Stimulated activated effector memory CD8-positive, alpha-beta T cell treated with anti-CD3 and anti-CD28 coated beads, Interleukin-12 subunit alpha, Interleukin-12 subunit beta, amount 100 ng/mL, for 72 hours (primary cell): ENCODE measurements at regions not wholly inside any gene's neighbourhood (a gene's known extent, or its start where the extent isn't known, plus 50 kb on each side); places are given as distances from the start of the nearest gene placed in this dataset.

Experiments used
- ATAC-seq: fragments of 150-1000 bp; cut with Tn5 transposase; 2 replicates; pipeline ENCODE4 v1.10.0; 2021
- DNase-seq, 2 donors: peaks; one replicate each; pipeline ENCODE4 v3.0.0; 2021 to 2022; ENCODE audit warnings: low spot score in 2 of 2
- H3K27ac Mint-ChIP-seq: one replicate; pipeline ENCODE4 v1.8.0; 2022; ENCODE audit warnings: mild to moderate bottlenecking, mixed read lengths
- H3K36me3 Mint-ChIP-seq: one replicate; pipeline ENCODE4 v1.8.0; 2022; ENCODE audit warnings: mild to moderate bottlenecking, mixed read lengths
- H3K4me1 Mint-ChIP-seq: one replicate; pipeline ENCODE4 v1.8.0; 2022; ENCODE audit warnings: mixed read lengths
- H3K4me3 Mint-ChIP-seq: one replicate; pipeline ENCODE4 v1.8.0; 2022; ENCODE audit warnings: mild to moderate bottlenecking, mixed read lengths
- H3K9me3 Mint-ChIP-seq: one replicate; pipeline ENCODE4 v1.8.0; 2022; ENCODE audit warnings: mixed read lengths

DNA sequence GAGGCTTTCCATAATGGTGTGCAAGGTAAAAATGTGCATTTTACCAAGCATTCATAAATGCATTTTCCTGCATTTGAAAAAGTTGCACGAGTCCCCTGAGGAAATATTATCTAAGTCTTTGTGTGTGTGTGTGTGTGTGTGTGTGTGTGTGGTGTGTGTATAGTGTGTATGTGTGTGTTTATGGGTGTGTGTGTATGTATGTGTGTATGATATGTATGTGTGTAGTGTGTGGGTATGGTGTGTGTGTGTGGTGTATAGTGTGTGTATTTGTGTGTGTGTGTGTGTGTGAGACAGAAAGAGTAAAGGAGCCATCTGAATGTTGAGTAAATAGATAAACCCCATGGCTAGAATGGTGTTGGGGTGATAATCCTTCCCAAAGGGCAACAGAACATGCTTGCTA, 229.6 kb upstream of the TBC1D5 start:
- DNase-seq (no peak), ATAC-seq (no peak)
- no peaks in the 10 kb centered on the region for H3K4me1 Mint-ChIP-seq
- H3K9me3 Mint-ChIP-seq = no peaks in the 10 kb centered on the region
- no peak overlapping the region for H3K4me3 Mint-ChIP-seq
- H3K36me3 Mint-ChIP-seq = no peaks in the 10 kb centered on the region
- H3K27ac Mint-ChIP-seq = no peak overlapping the region

DNA sequence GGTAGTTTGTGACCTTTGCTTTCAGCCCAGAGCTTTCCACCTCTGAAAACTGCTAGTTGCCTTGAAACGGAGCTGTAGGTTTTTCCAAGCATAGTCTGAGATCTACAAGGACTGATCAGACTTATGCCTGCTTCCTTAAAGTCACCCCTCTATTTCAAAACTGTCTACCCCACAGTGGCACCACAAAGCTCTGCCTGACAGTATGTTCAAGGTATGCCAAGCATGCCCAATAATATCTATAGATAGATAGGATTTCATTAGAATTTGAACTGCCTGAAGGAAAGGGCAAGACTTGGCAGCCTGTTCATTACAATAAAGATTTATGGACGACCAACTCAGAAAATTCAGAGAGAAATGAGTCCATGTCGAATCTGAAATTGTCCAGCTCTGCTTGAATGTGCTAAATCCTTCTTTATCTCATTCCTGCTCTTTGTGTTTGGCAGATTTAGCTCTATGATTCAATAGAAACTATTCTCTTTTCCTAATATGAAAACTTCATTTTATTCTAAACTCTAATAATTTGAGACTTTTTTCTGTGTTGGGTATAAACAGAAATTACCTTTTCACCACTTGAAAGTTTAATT, 227.6 kb upstream of the TBC1D5 start:
- ATAC-seq (no peak), DNase-seq (no peak)
- H3K4me1 Mint-ChIP-seq = no peaks in the 10 kb centered on the region
- H3K4me3 Mint-ChIP-seq = no peak overlapping the region
- H3K9me3 Mint-ChIP-seq = no peaks in the 10 kb centered on the region
- no peak overlapping the region for H3K27ac Mint-ChIP-seq
- H3K36me3 Mint-ChIP-seq = no peaks in the 10 kb centered on the region

DNA sequence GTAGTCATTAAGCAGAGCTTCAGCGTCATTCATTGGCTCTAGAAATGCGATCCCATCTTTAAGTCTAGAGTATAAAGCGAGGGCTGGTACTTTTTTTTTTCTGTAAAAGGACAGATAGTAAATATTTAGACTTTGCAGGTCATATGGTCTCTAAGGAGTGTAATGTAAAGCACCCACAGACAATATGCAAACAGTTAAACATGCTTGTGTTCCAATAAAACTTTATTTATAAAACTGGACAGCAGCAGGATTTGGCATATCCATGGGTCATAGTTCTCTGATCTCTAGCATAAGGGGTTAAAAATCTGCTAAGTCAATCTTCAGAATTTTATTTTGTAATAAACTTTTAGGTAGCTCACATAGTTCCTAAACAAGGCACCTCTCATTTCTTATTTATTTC, 226.8 kb upstream of the TBC1D5 start:
- H3K36me3 Mint-ChIP-seq = no peaks in the 10 kb centered on the region
- H3K27ac Mint-ChIP-seq = no peak overlapping the region
- H3K9me3 Mint-ChIP-seq = no peaks in the 10 kb centered on the region
- no peak overlapping the region for H3K4me3 Mint-ChIP-seq
- no peak for DNase-seq
- H3K4me1 Mint-ChIP-seq = no peaks in the 10 kb centered on the region
- ATAC-seq = no peak

DNA sequence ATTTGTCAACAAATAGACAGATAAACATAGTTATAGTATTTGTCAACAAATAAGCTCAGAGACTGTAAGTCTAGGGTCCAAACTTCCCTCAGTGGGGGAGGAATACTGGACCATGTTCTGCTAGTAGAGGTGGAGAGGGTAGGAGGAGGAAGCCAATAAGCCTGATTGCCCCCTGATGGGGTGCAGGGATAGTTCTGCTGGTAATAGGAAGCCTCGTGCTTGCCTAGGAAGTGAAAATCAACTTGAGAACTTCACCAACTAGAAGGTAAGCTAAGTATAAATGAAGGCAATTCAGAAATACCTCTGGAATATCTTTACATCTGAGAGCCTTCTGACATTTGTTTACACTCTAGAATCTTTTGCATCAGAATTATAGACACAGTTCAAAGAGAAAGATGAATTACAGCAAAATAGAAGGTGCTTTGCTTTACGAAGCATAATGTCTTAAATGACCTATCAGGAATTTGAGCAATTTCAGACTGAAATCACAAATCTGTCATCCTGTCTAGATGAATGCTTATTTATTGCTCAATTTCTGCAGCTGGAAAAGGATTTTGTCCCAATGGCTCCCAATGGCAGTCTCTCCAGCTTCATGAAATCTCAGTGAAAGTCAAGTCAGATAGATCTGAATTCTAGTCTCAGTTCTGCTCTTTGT, 225.6 kb upstream of the TBC1D5 start:
- no peak overlapping the region for H3K27ac Mint-ChIP-seq
- ATAC-seq (no peak), DNase-seq (no peak)
- H3K4me1 Mint-ChIP-seq = no peaks in the 10 kb centered on the region
- H3K4me3 Mint-ChIP-seq = no peak overlapping the region
- no peaks in the 10 kb centered on the region for H3K9me3 Mint-ChIP-seq
- no peaks in the 10 kb centered on the region for H3K36me3 Mint-ChIP-seq

DNA sequence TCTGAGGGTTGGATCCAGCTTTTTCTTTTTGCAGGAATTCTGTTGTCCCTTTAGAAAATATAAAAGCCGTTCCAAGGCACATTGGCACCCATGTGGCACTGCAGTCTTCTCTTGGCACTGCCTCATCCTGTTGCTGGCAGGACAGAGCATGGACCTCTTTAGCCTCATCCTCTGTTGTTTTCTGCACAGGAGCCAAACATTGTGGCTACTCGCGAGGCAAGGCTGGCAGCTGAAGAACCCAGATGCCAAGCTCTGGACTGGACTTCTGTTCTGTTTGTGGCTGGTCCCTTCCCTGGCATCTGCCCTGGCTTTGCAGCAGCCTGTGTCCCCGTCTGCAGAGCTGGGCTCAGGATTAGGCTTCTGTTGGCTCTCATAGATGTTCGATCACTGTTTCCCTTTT, 224.7 kb upstream of the TBC1D5 start:
- Mint-ChIP-seq H3K4me1 (no peaks in the 10 kb centered on the region), H3K36me3 (no peaks in the 10 kb centered on the region), H3K4me3 (no peak overlapping the region), H3K9me3 (no peaks in the 10 kb centered on the region), H3K27ac (no peak overlapping the region)
- ATAC-seq = no peak
- DNase-seq = no peak

DNA sequence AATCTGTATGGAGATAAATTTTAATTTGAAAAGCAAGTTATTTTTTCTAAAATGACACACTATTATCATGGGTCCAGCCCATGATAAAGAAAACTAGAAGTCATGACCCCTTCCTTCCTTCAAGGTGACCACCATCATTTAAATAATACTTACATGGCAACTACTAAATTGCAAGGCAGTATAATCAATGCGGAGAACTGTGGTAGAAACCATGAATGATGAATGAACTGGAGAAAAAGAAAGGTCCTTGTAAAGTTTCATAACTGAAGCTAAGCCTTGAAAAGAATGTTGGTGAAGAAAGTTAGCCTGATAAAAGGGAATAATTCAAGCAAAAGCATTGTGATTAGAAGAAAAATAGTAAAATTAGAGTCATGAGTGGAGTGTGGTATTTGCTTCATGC, 222.9 kb upstream of the TBC1D5 start:
- Mint-ChIP-seq H3K9me3 (no peaks in the 10 kb centered on the region), H3K4me3 (no peak overlapping the region), H3K27ac (no peak overlapping the region), H3K4me1 (no peaks in the 10 kb centered on the region), H3K36me3 (no peaks in the 10 kb centered on the region)
- ATAC-seq (no peak), DNase-seq (no peak)

DNA sequence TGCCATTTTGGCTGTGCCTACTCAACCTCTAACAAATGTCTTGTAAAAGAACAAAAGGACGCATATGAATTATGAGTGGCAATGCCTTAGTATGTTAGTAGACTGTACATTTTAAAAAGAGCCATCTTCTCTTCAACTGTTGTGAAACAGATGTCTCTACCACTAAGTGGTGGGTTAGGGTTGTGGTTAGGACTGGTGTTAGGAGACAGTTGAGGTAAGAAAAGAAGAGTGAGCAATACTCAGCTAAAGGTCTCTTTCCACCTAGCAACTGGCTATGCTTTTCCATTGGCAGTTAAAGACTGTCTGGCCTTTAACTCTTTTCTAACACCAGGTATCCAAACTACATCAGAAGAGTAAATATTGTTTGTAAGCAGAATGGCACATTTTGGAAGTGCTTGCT, 221.7 kb upstream of the TBC1D5 start:
- Mint-ChIP-seq H3K36me3 (no peaks in the 10 kb centered on the region), H3K4me1 (no peaks in the 10 kb centered on the region), H3K9me3 (no peaks in the 10 kb centered on the region), H3K27ac (no peak overlapping the region), H3K4me3 (no peak overlapping the region)
- no peak for DNase-seq
- ATAC-seq = peak; percentile 78

DNA sequence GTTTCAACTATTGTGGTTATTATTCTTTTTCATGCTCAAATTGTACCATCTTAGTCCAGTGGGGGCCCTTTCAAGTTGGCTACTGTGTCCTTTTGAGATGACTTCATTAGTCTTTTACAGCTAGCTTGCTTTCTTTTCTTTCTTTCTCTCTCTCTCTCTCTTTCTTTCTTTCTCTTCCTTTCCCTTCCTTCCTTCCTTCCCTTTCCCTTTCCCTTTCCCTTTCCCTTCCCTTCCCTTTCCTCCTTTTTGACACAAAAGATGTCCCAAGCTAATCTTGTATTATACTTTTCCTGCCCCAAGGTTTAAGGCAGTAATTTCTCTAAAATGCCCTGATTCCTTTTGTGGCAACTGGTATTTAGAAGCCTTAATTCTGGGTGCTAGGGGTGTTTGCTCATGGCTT, 213.0 kb upstream of the TBC1D5 start:
- no peaks in the 10 kb centered on the region for H3K4me1 Mint-ChIP-seq
- H3K27ac Mint-ChIP-seq = no peak overlapping the region
- peaks cover 3% of the 10 kb centered on the region for H3K9me3 Mint-ChIP-seq
- ATAC-seq (no peak), DNase-seq (no peak)
- H3K4me3 Mint-ChIP-seq = no peak overlapping the region
- H3K36me3 Mint-ChIP-seq = no peaks in the 10 kb centered on the region

DNA sequence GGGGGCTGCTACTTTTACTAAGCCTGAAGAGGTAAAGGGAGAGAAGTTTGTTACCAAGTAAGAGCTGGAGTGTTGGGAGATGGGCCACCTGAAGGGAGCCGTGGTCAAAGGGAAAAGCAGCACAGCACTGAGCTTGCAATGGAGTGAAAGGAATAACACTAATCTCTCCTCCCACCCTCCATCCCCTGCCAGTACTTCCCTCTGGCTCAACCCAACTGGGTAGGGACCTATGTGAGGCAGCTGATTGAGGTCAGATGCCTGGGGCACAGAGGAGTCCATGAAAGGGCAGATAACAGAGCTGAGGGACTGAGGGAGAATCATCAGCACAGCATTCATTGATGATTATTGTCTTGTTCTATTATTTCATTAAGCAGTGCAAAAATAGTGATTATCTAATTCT, 212.4 kb upstream of the TBC1D5 start:
- Mint-ChIP-seq H3K36me3 (no peaks in the 10 kb centered on the region), H3K4me1 (no peaks in the 10 kb centered on the region), H3K9me3 (peaks cover 4% of the 10 kb centered on the region)

DNA sequence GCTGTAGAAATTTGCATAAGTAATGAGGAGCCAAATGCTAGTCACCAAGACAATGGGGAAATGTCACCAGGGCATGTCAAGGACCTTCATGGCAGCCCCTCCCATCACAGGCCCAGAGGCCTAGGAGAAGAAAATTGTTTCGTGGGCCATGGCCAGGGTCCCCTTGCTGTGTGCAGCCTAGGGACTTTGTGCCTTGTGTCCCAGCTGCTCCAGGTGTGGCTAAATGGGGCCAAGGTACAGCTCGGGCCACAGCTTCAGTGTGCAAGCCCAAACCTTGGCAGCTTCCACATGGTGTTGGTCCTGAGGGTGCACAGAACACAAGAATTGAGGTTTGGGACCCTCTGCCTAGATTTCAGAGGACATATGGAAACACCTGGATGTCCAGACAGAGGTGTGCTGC, 208.8 kb upstream of the TBC1D5 start:
- H3K9me3 Mint-ChIP-seq = peaks cover 4% of the 10 kb centered on the region

More for the DNA sequence above, 212.4 kb upstream of the TBC1D5 start:
- DNase-seq (no peak), ATAC-seq (no peak)
- Mint-ChIP-seq H3K27ac (no peak overlapping the region), H3K4me3 (no peak overlapping the region)

DNA sequence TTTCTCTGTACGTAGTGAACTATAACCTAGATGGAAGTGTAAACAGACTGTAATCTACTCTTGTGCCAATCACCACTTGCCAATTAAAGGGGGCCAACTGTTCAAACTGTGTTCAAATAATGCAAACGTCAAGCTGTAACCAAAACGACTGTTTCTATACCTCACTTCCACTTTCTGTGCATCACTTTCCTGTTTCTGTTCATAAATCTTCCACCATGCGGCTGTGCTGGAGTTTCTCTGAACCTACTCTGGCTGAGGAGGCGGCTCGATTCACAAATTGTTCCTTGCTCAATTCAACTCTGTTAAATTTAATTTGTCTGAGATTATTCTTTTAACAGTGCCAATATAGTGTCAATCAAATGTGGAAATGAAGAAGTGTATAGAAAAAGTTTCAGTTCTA, 206.7 kb upstream of the TBC1D5 start:
- H3K36me3 Mint-ChIP-seq = no peaks in the 10 kb centered on the region
- H3K27ac Mint-ChIP-seq = no peak overlapping the region
- no peak for DNase-seq
- peaks cover 4% of the 10 kb centered on the region for H3K9me3 Mint-ChIP-seq
- H3K4me3 Mint-ChIP-seq = no peak overlapping the region
- no peak for ATAC-seq
- no peaks in the 10 kb centered on the region for H3K4me1 Mint-ChIP-seq

More for the DNA sequence above, 208.8 kb upstream of the TBC1D5 start:
- Mint-ChIP-seq H3K4me1 (no peaks in the 10 kb centered on the region), H3K36me3 (no peaks in the 10 kb centered on the region), H3K4me3 (no peak overlapping the region), H3K27ac (no peak overlapping the region)
- DNase-seq (no peak), ATAC-seq (no peak)

DNA sequence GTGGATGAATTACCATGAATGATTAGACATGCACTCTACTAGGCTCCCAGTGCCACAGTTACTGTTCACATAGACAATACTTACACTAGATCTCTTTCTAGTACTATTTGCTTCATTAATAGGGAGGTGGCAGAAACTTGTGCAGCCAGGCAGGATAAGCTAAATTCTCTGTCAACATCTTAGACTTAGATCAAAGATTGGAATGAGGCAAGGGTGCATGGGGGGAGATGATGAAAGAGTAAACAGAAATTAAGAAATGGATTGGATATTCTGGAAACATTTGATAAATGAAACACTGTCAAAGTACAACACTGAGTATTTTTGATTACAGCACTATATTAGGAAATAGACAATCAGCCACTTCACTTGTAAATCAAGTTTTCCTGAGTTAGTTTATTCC, 205.4 kb upstream of the TBC1D5 start:
- Mint-ChIP-seq H3K27ac (no peak overlapping the region), H3K4me3 (no peak overlapping the region), H3K9me3 (peaks cover 4% of the 10 kb centered on the region), H3K4me1 (no peaks in the 10 kb centered on the region), H3K36me3 (no peaks in the 10 kb centered on the region)
- ATAC-seq (no peak), DNase-seq (no peak)

DNA sequence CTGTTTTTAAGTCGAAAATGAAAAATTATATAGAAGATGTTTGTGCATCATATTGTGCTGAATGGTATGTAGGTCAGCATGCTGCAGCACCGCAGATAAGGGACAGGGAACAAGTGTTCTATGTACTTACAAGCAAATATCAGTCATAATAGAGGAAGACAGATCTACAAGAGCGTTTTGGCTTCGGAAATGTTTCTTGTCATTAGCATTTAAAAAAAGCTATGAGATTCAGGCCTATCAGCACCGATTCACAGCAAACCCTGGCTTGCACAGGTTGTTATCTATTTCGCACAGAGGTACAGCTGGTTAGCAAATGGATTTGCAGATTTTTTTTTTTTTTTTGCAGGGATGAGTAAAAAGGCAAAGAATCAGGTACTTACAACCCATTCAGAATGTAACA, 204.2 kb upstream of the TBC1D5 start:
- Mint-ChIP-seq H3K27ac (no peak overlapping the region), H3K4me1 (no peaks in the 10 kb centered on the region), H3K9me3 (peaks cover 4% of the 10 kb centered on the region), H3K4me3 (no peak overlapping the region), H3K36me3 (no peaks in the 10 kb centered on the region)
- ATAC-seq = no peak
- no peak for DNase-seq

DNA sequence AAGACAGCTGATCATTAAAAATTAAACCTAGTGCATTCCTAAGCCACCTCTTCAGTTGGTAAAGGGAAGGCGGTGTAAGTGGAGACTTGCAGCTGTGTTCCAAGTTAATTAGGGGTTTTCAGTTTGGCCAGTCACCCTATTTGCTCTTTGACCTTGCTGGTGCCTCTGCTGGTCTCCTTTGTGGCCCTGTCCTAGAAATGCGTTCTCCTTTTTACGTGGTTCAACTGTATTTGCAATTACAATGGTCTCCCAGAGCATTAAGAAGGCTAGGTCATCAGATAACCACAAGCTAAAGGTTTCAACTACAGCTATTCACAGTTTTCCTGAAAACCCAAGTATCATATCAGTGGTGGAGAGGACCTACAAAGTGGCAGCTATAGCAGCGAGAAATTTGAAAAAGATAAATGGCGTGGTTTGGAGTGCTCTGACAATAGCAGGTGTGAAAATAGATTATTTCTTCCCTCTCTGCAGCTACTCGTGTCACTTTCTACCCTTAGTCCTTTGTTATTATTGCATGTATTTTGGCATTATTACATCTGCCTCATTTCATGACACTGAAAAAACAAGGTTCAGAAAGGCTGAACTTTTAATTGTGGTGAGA, 203.5 kb upstream of the TBC1D5 start:
- H3K4me3 Mint-ChIP-seq = no peak overlapping the region
- H3K36me3 Mint-ChIP-seq = no peaks in the 10 kb centered on the region
- H3K9me3 Mint-ChIP-seq = peaks cover 4% of the 10 kb centered on the region
- ATAC-seq = no peak
- no peaks in the 10 kb centered on the region for H3K4me1 Mint-ChIP-seq
- DNase-seq = no peak
- H3K27ac Mint-ChIP-seq = no peak overlapping the region

DNA sequence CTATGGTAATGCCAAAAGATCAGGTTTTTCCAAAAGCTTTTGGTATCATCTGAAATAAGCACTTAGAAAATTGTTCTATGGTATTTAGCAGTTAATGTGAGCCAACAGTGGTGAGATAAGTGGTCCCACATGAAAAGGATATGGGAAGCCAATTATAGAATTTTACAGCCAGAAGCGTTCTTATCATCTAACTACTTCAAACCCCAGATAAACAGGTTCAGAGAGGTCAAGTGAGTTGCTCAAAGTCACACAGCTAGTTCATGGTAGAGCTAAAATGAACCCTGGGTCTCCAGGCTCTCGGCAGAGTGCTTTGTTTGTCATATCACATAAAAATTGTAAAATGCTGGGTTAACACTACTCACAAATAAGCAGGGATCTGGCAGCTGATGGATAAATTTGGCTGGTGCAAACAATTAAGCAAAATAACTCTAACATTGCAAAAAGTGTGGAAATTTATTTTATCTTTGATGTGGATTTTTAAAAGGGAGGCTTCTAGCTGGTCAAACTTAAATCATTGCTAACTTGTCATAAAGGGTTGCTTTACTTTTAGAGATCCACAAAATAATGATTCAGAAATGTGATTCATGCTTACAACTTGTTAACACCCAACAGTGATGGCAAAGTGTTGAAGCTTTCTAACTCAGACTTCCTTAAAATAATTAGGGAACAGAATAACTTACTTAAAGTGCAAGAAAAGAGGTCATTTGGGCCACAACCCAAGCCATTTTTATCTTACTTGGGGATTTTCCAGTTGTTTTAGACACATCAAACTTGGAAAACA, 202.8 kb upstream of the TBC1D5 start:
- no peaks in the 10 kb centered on the region for H3K36me3 Mint-ChIP-seq
- H3K4me1 Mint-ChIP-seq = no peaks in the 10 kb centered on the region
- no peak overlapping the region for H3K27ac Mint-ChIP-seq
- no peaks in the 10 kb centered on the region for H3K9me3 Mint-ChIP-seq
- H3K4me3 Mint-ChIP-seq = no peak overlapping the region
- DNase-seq (no peak), ATAC-seq (no peak)

DNA sequence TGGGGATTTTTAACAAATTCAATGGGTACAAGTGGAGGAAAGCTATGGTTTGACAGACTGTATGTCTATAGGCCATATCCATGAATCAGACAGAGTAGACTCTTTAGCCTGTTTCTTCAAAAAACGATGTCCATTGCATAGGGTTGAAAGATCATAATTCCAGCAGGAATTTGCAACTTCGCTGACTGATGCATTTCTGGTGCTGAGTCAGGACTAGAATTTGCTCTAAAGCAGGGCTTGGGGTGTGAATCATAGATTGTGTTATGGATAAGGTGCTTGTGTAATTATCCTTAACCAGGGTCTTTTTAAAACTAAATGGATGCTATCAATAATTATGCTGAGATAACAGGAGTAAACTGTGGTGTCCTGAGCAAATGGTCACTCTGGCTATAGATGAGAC, 200.4 kb upstream of the TBC1D5 start:
- no peak for DNase-seq
- Mint-ChIP-seq H3K36me3 (no peaks in the 10 kb centered on the region), H3K27ac (no peak overlapping the region), H3K4me3 (no peak overlapping the region), H3K9me3 (no peaks in the 10 kb centered on the region), H3K4me1 (no peaks in the 10 kb centered on the region)
- no peak for ATAC-seq
